GM12864 (cell line): ENCODE measurements at regions not wholly inside any gene's neighbourhood (a gene's known extent, or its start where the extent isn't known, plus 50 kb on each side); places are given as distances from the start of the nearest gene placed in this dataset.

ENCODE experiments used
- DNase-seq: peaks from one replicate; pipeline ENCODE4 v3.0.0-alpha.2; 2011; ENCODE audit warnings: low read depth
- H3K4me3 ChIP-seq: 2 replicates; pipeline ENCODE4 v1.5.1; 2011; ENCODE audit warnings: mild to moderate bottlenecking, low read depth, low read length, control low read depth
- CTCF ChIP-seq: IDR thresholded peaks from 2 replicates; pipeline ENCODE4 v1.5.1; 2011; ENCODE audit warnings: low read depth, mild to moderate bottlenecking, moderate library complexity, low read length, control low read depth, inconsistent platforms; ENCODE audit errors: missing control alignments

GRCh38 chr16:80436510-80436909 is 104.3 kb upstream of the DYNLRB2 start:
- DNase-seq: no peak
- no peak overlapping the region for H3K4me3 ChIP-seq
- TF ChIP-seq CTCF: no peak

- DNase-seq: no peak
- TF ChIP-seq CTCF: no peak
These were observed 107.2 kb upstream of the DYNLRB2 start for GRCh38 chr16:80433623-80434022.

GRCh38 chr16:80427795-80428194 is 113.0 kb upstream of the DYNLRB2 start:
- DNase-seq: no peak
- H3K4me3 ChIP-seq: no peak overlapping the region
- no peak for TF ChIP-seq CTCF

More at GRCh38 chr16:80433623-80434022, 107.2 kb upstream of the DYNLRB2 start:
- no peak overlapping the region for H3K4me3 ChIP-seq

GRCh38 chr16:80418517-80419355 is 122.1 kb upstream of the DYNLRB2 start:
- TF ChIP-seq CTCF: no peak
- DNase-seq: no peak
- H3K4me3 ChIP-seq: no peak overlapping the region

- DNase-seq: no peak
- no peak overlapping the region for H3K4me3 ChIP-seq
- no peak for TF ChIP-seq CTCF
These were observed 123.0 kb upstream of the DYNLRB2 start for GRCh38 chr16:80417706-80418271.

- H3K4me3 ChIP-seq: no peak overlapping the region
- TF ChIP-seq CTCF: no peak
- no peak for DNase-seq
These were observed 132.8 kb upstream of the DYNLRB2 start for GRCh38 chr16:80408014-80408413.
